ENCODE measurements at regions not wholly inside any gene's neighbourhood (a gene's known extent, or its start where the extent isn't known, plus 50 kb on each side); places are given as distances from the start of the nearest gene placed in this dataset.
"Not testable (repeated sequence)": the region's sequence is repeated elsewhere in the genome, so short reads cannot be mapped to it uniquely, and the experiment has no call there.

- not testable (repeated sequence) for TF ChIP-seq EZH2 (IDR thresholded peaks at IDR 0.05); POLR2AphosphoS5 (IDR thresholded peaks at IDR 0.05; ENCODE audit: borderline replicate concordance, low read depth, low read length); FOXP2 (optimal IDR thresholded peaks at IDR 0.05; ENCODE audit: control extremely low read depth, extremely low read length, insufficient read depth)
Measured at GRCh38 chr11:3485737-3486136, 106.8 kb upstream of the ZNF195 start.
